ENCODE measurements at regions not wholly inside any gene's neighbourhood (a gene's known extent, or its start where the extent isn't known, plus 50 kb on each side); places are given as distances from the start of the nearest gene placed in this dataset.
"Not testable (repeated sequence)": the region's sequence is repeated elsewhere in the genome, so short reads cannot be mapped to it uniquely, and the experiment has no call there.

- Histone ChIP-seq H3K4me3 (no peak overlapping the region), H3K36me3 (no peaks in the 10 kb centered on the region), H3K27ac (no peak overlapping the region), H3K27me3 (no peaks in the 10 kb centered on the region), H3K4me1 (no peaks in the 10 kb centered on the region), H3K9me3 (peaks cover 0 to 15% (median 0%) of the 10 kb centered on the region in 12 donors)
- intact Hi-C loops (cut with DNase I), result loop anchor here in 1 of 10 donors (10.0 kb wide), 1 partner anchor 100 kb away; no protein-coding TSS in a partner anchor
- DNase-seq (no peak), ATAC-seq (no peak)
- TF ChIP-seq CTCF (IDR thresholded peaks at IDR 0.05) (no peak), POLR2A (IDR thresholded peaks at IDR 0.05) (no peak)
- WGBS, 4 donors, result 93 to 98% (median 96%) methylated on average over 2 of the region's 2 CpGs
These were observed 62.4 kb upstream of the LTBP1 start for GRCh38 chr2:32884346-32884745.

DNA sequence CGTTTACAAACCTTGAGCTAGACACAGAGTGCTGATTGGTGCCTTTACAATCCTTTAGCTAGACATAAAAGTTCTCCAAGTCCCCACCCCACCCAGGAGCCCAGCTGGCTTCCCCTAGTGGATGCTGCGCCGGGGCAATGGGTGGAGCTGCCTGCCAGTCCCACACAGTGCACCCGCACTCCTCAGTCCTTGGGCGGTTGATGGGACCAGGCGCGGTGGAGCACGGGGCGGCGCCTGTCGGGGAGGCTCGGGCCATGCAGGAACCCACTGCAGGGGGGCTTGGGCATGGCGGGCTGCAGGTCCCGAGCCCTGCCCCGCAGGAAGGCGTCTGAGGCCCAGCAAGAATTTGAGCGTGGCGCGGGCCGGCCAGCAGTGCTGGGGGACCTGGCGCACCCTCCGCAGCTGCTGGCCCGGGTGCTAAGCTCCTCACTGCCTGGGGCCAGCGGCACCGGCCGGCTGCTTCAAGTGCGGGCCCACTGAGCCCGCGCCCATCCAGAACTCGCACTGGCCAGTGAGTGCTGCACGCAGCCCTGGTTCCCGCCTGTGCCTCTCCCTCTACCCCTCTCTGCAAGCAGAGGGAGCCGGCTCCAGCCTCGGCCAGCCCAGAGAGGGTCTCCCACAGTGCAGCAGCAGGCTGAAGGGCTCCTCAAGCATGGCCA, 60.2 kb upstream of the LTBP1 start:
- WGBS, 4 donors, result 96 to 98% (median 98%) methylated on average over 21 to 34 of the region's 34 CpGs
- not testable (repeated sequence) for H3K4me3 ChIP-seq, H3K36me3 ChIP-seq, H3K27me3 ChIP-seq, DNase-seq, H3K27ac ChIP-seq, H3K4me1 ChIP-seq, ATAC-seq
- peaks cover 0 to 15% (median 3%) of the 10 kb centered on the region in 12 donors for H3K9me3 ChIP-seq
- intact Hi-C loops (cut with DNase I), result loop anchor here in 1 of 10 donors (10.0 kb wide), 1 partner anchor 102 kb away; no protein-coding TSS in a partner anchor

GRCh38 chr2:32887125-32887524, 59.6 kb upstream of the LTBP1 start:
- 91 to 98% (median 95%) methylated on average over 2 of the region's 2 CpGs for WGBS, 4 donors
- Histone ChIP-seq H3K4me1 (no peaks in the 10 kb centered on the region), H3K27me3 (no peaks in the 10 kb centered on the region), H3K36me3 (no peaks in the 10 kb centered on the region), H3K27ac (no peak overlapping the region), H3K4me3 (no peak overlapping the region), H3K9me3 (peaks cover 0 to 15% (median 3%) of the 10 kb centered on the region in 12 donors)
- ATAC-seq (no peak), DNase-seq (no peak)
- intact Hi-C loops (cut with DNase I), result loop anchor here in 1 of 10 donors (10.0 kb wide), 1 partner anchor 102 kb away; no protein-coding TSS in a partner anchor
- TF ChIP-seq CTCF (IDR thresholded peaks at IDR 0.05), result no peak
- TF ChIP-seq POLR2A (IDR thresholded peaks at IDR 0.05), result no peak

- Histone ChIP-seq H3K27ac (no peak overlapping the region), H3K36me3 (no peaks in the 10 kb centered on the region), H3K4me3 (no peak overlapping the region), H3K4me1 (no peaks in the 10 kb centered on the region), H3K27me3 (no peaks in the 10 kb centered on the region), H3K9me3 (peaks cover 0 to 11% (median 0%) of the 10 kb centered on the region in 12 donors)
- TF ChIP-seq CTCF (IDR thresholded peaks at IDR 0.05), result no peak
- TF ChIP-seq POLR2A (IDR thresholded peaks at IDR 0.05), result no peak
- intact Hi-C loops (cut with DNase I), result no loop called here
- no peak for DNase-seq
- ATAC-seq, result no peak
- WGBS, 4 donors, result 85 to 94% (median 88%) methylated on average over 4 of the region's 4 CpGs
These were observed 52.5 kb upstream of the LTBP1 start for GRCh38 chr2:32894119-32894728.
